H1 (cell line): ENCODE measurements at regions not wholly inside any gene's neighbourhood (a gene's known extent, or its start where the extent isn't known, plus 50 kb on each side); places are given as distances from the start of the nearest gene placed in this dataset.

Experiments
- CTCF ChIA-PET: fragments of 300-600 bp; sonication (Branson Sonifier 250); formaldehyde crosslinking; loops from one replicate; lab custom pipeline; 2021; ENCODE audit not compliant: partially characterized antibody; lab: Charles Lee
- POLR2A ChIA-PET: fragments of 300-600 bp; sonication (Branson Sonifier 250); formaldehyde crosslinking; loops from one replicate; lab custom pipeline; 2021; ENCODE audit warnings: inconsistent platforms; ENCODE audit not compliant: partially characterized antibody; lab: Charles Lee
- DNase-seq, 2 experiments: peaks; one replicate each; pipeline versions ENCODE4 v3.0.0 to v3.0.0-alpha.2; 2010 to 2022; ENCODE audit warnings: low spot score in 2 of 2, low read depth in 1 of 2, mixed read lengths in 1 of 2
- FAIRE-seq: peaks from 2 replicates; lab custom pipeline; 2011; peaks lifted over from hg19 to GRCh38; lab: Jason Lieb, UNC
- H2AFZ ChIP-seq: 2 replicates; pipeline ENCODE4 v1.8.1; 2012; ENCODE audit warnings: low read length, inconsistent platforms
- H2AK5ac ChIP-seq: 2 replicates; pipeline ENCODE4 v1.6.1; 2013; ENCODE audit warnings: low read depth, low read length
- H2BK120ac ChIP-seq: replicated peaks from 2 replicates; pipeline ENCODE3; 2013; ENCODE audit warnings: low read depth, low read length, inconsistent platforms
- H2BK12ac ChIP-seq: 2 replicates; pipeline ENCODE4 v1.6.1; 2013; ENCODE audit warnings: low read depth, low read length
- H2BK15ac ChIP-seq: 2 replicates; pipeline ENCODE4 v1.6.1; 2013; ENCODE audit warnings: low read length
- H2BK20ac ChIP-seq: 2 replicates; pipeline ENCODE4 v1.6.1; 2013; ENCODE audit warnings: low read length
- H2BK5ac ChIP-seq: 2 replicates; pipeline ENCODE4 v1.6.1; 2013; ENCODE audit warnings: low read depth, low read length
- H3K14ac ChIP-seq: 2 replicates; pipeline ENCODE4 v1.6.1; 2013; ENCODE audit warnings: inconsistent platforms; ENCODE audit not compliant: insufficient read length
- H3K18ac ChIP-seq: 2 replicates; pipeline ENCODE4 v1.6.1; 2013; ENCODE audit warnings: low read length; ENCODE audit errors: extremely low read depth
- H3K23ac ChIP-seq: 2 replicates; pipeline ENCODE4 v1.6.1; 2013; ENCODE audit warnings: inconsistent platforms; ENCODE audit not compliant: insufficient read length
- H3K23me2 ChIP-seq: 2 replicates; pipeline ENCODE4 v1.6.1; 2013; ENCODE audit warnings: low read depth, low read length
- H3K27ac ChIP-seq: 2 replicates; pipeline ENCODE4 v1.6.1; 2011; ENCODE audit warnings: low read depth, low read length, inconsistent platforms
- H3K27me3 ChIP-seq, 4 experiments: replicated peaks in 1 of 4; 1 replicate in 1 of 4; 2 replicates in 3 of 4; pipeline versions ENCODE4 v1.6.1 to v1.8.1; 2011 to 2013; ENCODE audit warnings: low read length in 3 of 4, mild to moderate bottlenecking in 3 of 4, inconsistent platforms in 2 of 4, mixed read lengths in 2 of 4, moderate library complexity in 1 of 4; ENCODE audit not compliant: control insufficient read depth in 3 of 4, insufficient read depth in 3 of 4; ENCODE audit errors: extremely low read depth in 1 of 4
- H3K36me3 ChIP-seq, 4 experiments: 2 replicates each; pipeline versions ENCODE4 v1.6.1 to v1.8.1; 2011 to 2013; ENCODE audit warnings: mild to moderate bottlenecking in 4 of 4, low read length in 3 of 4, moderate library complexity in 2 of 4, control low read depth in 1 of 4, inconsistent platforms in 1 of 4; ENCODE audit not compliant: insufficient read depth in 4 of 4, control insufficient read depth in 2 of 4
- H3K4ac ChIP-seq: replicated peaks from 2 replicates; pipeline ENCODE3; 2013; ENCODE audit warnings: low read length, low read depth, mixed read lengths, inconsistent platforms; ENCODE audit not compliant: insufficient read length
- H3K4me1 ChIP-seq, 4 experiments: replicated peaks in 1 of 4; 1 replicate in 1 of 4; 2 replicates in 3 of 4; pipeline versions ENCODE4 v1.6.1 to v1.8.1; 2011 to 2013; ENCODE audit warnings: low read length in 3 of 4, inconsistent platforms in 2 of 4, mixed read lengths in 1 of 4; ENCODE audit not compliant: insufficient read depth in 4 of 4, control insufficient read depth in 3 of 4
- H3K4me2 ChIP-seq, 2 experiments: 2 replicates each; pipeline versions ENCODE4 v1.6.1 to v1.8.1; 2011 to 2013; ENCODE audit warnings: low read depth in 2 of 2, low read length in 2 of 2, control low read depth in 1 of 2, inconsistent platforms in 1 of 2, mild to moderate bottlenecking in 1 of 2; ENCODE audit not compliant: insufficient read depth in 1 of 2
- H3K4me3 ChIP-seq, 4 experiments: fragments of 200-600, 300-600 bp in 1 of 4; sonication (generic), shearing (Covaris generic), sonication (Bioruptor Twin) in 1 of 4; 2 replicates each; pipeline versions ENCODE4 v1.5.1 to v1.8.1; 2011 to 2016; ENCODE audit warnings: low read length in 4 of 4, low read depth in 3 of 4, control low read depth in 2 of 4, inconsistent platforms in 2 of 4, mild to moderate bottlenecking in 2 of 4, mixed read lengths in 1 of 4, moderate library complexity in 1 of 4; ENCODE audit not compliant: insufficient read depth in 2 of 4; ENCODE audit errors: extremely low read depth in 1 of 4
- H3K56ac ChIP-seq: replicated peaks from 2 replicates; pipeline ENCODE3; 2013; ENCODE audit warnings: low read depth, mild to moderate bottlenecking, mixed read lengths, low read length, inconsistent platforms; ENCODE audit not compliant: insufficient read length
- H3K79me1 ChIP-seq: 2 replicates; pipeline ENCODE4 v1.6.1; 2013; ENCODE audit warnings: low read depth, low read length, control low read depth
- H3K79me2 ChIP-seq, 2 experiments: 2 replicates each; pipeline versions ENCODE4 v1.6.1 to v1.8.1; 2012 to 2013; ENCODE audit warnings: low read length in 2 of 2, mild to moderate bottlenecking in 2 of 2, inconsistent platforms in 1 of 2; ENCODE audit not compliant: insufficient read depth in 2 of 2, control insufficient read depth in 1 of 2
- H3K9ac ChIP-seq, 4 experiments: replicated peaks in 1 of 4; 1 replicate in 1 of 4; 2 replicates in 3 of 4; pipeline versions ENCODE4 v1.6.1 to v1.8.1; 2011 to 2013; ENCODE audit warnings: low read depth in 3 of 4, low read length in 3 of 4, control low read depth in 2 of 4, mild to moderate bottlenecking in 2 of 4, moderate library complexity in 2 of 4, inconsistent platforms in 1 of 4; ENCODE audit errors: extremely low read depth in 1 of 4
- H3K9me3 ChIP-seq, 2 experiments: 2 replicates each; pipeline versions ENCODE4 v1.6.1 to v1.8.1; 2012 to 2013; ENCODE audit warnings: mild to moderate bottlenecking in 2 of 2, moderate library complexity in 2 of 2, control low read depth in 1 of 2, inconsistent platforms in 1 of 2, low read depth in 1 of 2, low read length in 1 of 2, mixed read lengths in 1 of 2; ENCODE audit not compliant: insufficient read depth in 2 of 2
- H4K20me1 ChIP-seq, 2 experiments: replicated peaks in 1 of 2; 2 replicates each; pipeline versions ENCODE3 to v1.8.1; 2011 to 2013; ENCODE audit warnings: inconsistent platforms in 2 of 2, low read length in 2 of 2, mild to moderate bottlenecking in 1 of 2; ENCODE audit not compliant: insufficient read depth in 2 of 2, control insufficient read depth in 1 of 2
- H4K5ac ChIP-seq: 2 replicates; pipeline ENCODE4 v1.6.1; 2013; ENCODE audit warnings: low read length, low read depth, mixed read lengths, inconsistent platforms; ENCODE audit not compliant: insufficient read length
- H4K8ac ChIP-seq: 2 replicates; pipeline ENCODE4 v1.8.0; 2013; ENCODE audit warnings: mild to moderate bottlenecking, moderate library complexity, low read length, inconsistent platforms; ENCODE audit not compliant: insufficient read depth; ENCODE audit errors: extremely low read depth
- H4K91ac ChIP-seq: replicated peaks from 2 replicates; pipeline ENCODE3; 2013; ENCODE audit warnings: low read length, mixed read lengths, inconsistent platforms; ENCODE audit not compliant: insufficient read length
- BRCA1 ChIP-seq: IDR thresholded peaks from 2 replicates; pipeline ENCODE4 v1.6.1; 2012; ENCODE audit warnings: low read depth, low read length, improper control_type of control experiment
- HDAC2 ChIP-seq, 2 experiments: fragments of 300-600 bp in 1 of 2; sonication (generic) in 1 of 2; IDR thresholded peaks; 2 replicates each; pipeline ENCODE4 v1.6.1; 2011 to 2012; ENCODE audit warnings: low read depth in 2 of 2, low read length in 2 of 2, mild to moderate bottlenecking in 2 of 2, moderate library complexity in 2 of 2, borderline replicate concordance in 1 of 2, inconsistent platforms in 1 of 2
- HDAC6 ChIP-seq: IDR thresholded peaks from one replicate; pipeline ENCODE4 v1.7.1; 2012; ENCODE audit warnings: low read depth, mild to moderate bottlenecking, inconsistent platforms, low read length, moderate library complexity
- SP1 ChIP-seq: IDR thresholded peaks from 2 replicates; pipeline ENCODE4 v1.6.1; 2011; ENCODE audit warnings: low read depth, low read length
- WGBS, 2 experiments: shearing (Covaris generic) in 1 of 2; methylation state at CpG; one replicate each; pipeline versions ENCODE4 v1.1.6 to v1.1.7; 2013 to 2015; ENCODE audit warnings: low lambda C conversion rate in 2 of 2, mixed read lengths in 2 of 2, inconsistent platforms in 1 of 2, low coverage in 1 of 2, missing lambda C conversion rate in 1 of 2; ENCODE audit not compliant: insufficient replicate concordance in 2 of 2, insufficient coverage in 1 of 2, insufficient read length in 1 of 2; ENCODE audit errors: extremely low coverage in 1 of 2, missing lambda C conversion rate in 1 of 2; 5-methylcytosine and 5-hydroxymethylcytosine counted together

- Histone ChIP-seq H3K14ac (no peak overlapping the region), H3K9me3 (peaks cover 3 to 6% of the 10 kb centered on the region in 2 experiments; a peak in 3 of 4 replicates), H2BK120ac (no peak overlapping the region), H2BK20ac (no peak overlapping the region), H4K8ac (no peak overlapping the region), H3K4me1 (no peaks in the 10 kb centered on the region), H3K27me3 (no peaks in the 10 kb centered on the region), H4K20me1 (no peaks in the 10 kb centered on the region), H3K56ac (no peak overlapping the region), H2AFZ (no peak overlapping the region), H3K23me2 (no peaks in the 10 kb centered on the region), H2BK12ac (no peak overlapping the region), H3K79me2 (no peaks in the 10 kb centered on the region), H3K79me1 (no peaks in the 10 kb centered on the region), H3K18ac (no peak overlapping the region), H3K4ac (no peak overlapping the region), H4K91ac (no peak overlapping the region), H3K27ac (no peak overlapping the region), H3K4me2 (no peak overlapping the region), H2AK5ac (no peak overlapping the region), H2BK15ac (no peak overlapping the region), H3K23ac (no peak overlapping the region), H4K5ac (no peak overlapping the region), H3K36me3 (no peaks in the 10 kb centered on the region), H2BK5ac (no peak overlapping the region), H3K4me3 (no peak overlapping the region), H3K9ac (no peak overlapping the region)
- CTCF ChIA-PET, result no interaction called here
- 100% methylated on average over 1 of the region's 1 CpG; no CpG with 5 or more reads in 1 of the 2 experiments for whole genome bisulfite sequencing, 2 experiments
- POLR2A ChIA-PET, result no interaction called here
- DNase-seq (no peak), FAIRE-seq (no peak)
- no peak for TF ChIP-seq HDAC6
- no peak for TF ChIP-seq HDAC2 (IDR thresholded peaks at IDR 0.05; ENCODE audit: borderline replicate concordance in 1 of 2, low read depth in 2 of 2, low read length in 2 of 2)
- no peak for TF ChIP-seq SP1
- TF ChIP-seq BRCA1, result no peak
Observed at GRCh38 chr17:69978056-69978646, 96.9 kb upstream of the KCNJ16 start.
